ENCODE measurements at regions not wholly inside any gene's neighbourhood (a gene's known extent, or its start where the extent isn't known, plus 50 kb on each side); places are given as distances from the start of the nearest gene placed in this dataset.
"Not testable (repeated sequence)": the region's sequence is repeated elsewhere in the genome, so short reads cannot be mapped to it uniquely, and the experiment has no call there.

DNA sequence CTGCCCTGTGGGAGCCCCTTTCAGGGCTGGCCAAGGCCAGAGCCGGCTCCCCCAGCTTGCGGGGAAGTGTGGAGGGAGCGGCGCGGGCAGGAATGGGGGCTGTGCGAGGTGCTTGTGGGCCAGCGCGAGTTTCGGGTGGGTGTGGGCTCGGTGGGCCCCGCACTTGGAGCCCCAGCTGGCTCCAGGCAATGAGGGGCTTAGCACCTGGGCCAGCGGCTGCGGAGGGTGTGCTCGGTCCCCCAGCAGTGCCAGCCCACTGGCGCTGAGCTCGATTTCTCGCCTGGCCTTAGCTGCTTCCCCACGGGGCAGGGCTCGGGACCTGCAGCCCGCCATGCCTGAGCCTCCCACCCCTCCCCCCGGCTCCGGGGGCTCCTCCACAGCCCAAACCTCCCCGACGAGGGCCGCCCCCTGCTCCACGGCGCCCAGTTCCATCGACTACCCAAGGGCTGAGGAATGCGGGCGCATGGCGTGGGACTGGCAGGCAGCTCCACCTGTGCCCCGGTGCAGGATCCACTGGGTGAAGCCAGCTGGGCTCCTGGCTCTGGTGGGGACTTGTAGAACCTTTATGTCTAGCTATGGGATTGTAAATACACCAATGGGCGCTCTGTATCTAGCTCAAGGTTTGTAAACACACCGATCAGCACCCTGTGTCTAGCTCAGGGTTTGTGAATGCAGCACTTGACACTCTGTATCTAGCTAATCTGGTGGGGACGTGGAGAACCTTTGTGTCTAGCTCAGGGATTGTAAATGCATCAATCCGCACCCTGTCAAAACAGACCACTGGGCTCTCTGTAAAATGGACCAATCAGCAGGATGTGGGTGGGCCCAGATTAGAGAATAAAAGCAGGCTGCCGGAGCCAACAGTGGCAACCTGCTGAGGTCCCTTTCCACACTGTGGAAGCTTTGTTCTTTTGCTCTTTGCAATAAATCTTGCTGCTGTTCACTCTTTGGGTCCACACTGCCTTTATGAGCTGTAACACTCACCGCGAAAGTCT lies 1379.1 kb downstream of the RAPGEF2 start:
- H3K4me1 ChIP-seq (ENCODE audit: control insufficient read depth, insufficient read depth, low read length); H3K9me3 ChIP-seq (ENCODE audit: control insufficient read depth, insufficient read depth, low read length); H3K27ac ChIP-seq (ENCODE audit: low read length); H3K27me3 ChIP-seq (ENCODE audit: control insufficient read depth, insufficient read depth, low read length); H3K4me3 ChIP-seq (ENCODE audit: low read length); DNase-seq (ENCODE audit: low read depth, low spot score); H3K36me3 ChIP-seq (ENCODE audit: control insufficient read depth, insufficient read depth, low read length): not testable (repeated sequence)
- no CpG with 5 or more reads among the region's 39 CpGs for WGBS (ENCODE audit: insufficient coverage, insufficient read length)

DNA sequence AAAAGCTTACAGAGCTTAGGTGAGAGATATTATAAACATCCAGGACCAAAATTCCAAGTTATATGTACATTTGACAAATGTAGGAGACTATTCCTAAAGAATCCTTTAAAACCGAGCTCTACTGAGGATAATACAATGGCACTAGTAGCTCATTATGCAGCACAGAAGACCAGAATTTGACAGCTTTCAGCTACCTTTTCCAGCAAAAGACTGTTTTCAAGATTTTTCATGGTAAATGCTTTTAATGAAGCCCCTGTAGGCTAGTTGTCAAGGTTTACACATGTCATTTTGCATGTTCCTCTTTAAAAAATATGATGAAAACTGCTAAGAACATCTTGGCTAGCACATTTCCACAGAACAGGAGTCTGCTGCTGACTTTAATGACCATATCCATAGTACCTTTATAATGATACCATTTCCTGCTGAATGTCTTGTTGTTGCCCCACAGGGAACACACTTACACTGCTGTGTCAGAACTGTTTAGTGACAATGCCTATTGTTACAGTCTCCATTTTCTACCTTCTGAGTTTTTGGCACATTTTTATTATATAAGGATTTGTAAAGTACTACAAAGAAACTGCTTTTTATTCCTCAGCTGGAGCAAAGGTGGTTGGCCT lies 1382.3 kb downstream of the RAPGEF2 start:
- Histone ChIP-seq H3K4me1 (ENCODE audit: control insufficient read depth, insufficient read depth, low read length) (no peaks in the 10 kb centered on the region), H3K9me3 (ENCODE audit: control insufficient read depth, insufficient read depth, low read length) (no peaks in the 10 kb centered on the region), H3K27me3 (ENCODE audit: control insufficient read depth, insufficient read depth, low read length) (no peaks in the 10 kb centered on the region), H3K27ac (ENCODE audit: low read length) (no peak overlapping the region), H3K4me3 (ENCODE audit: low read length) (no peak overlapping the region), H3K36me3 (ENCODE audit: control insufficient read depth, insufficient read depth, low read length) (no peaks in the 10 kb centered on the region)
- WGBS (ENCODE audit: insufficient coverage, insufficient read length) = no CpG with 5 or more reads among the region's 1 CpG
- DNase-seq (ENCODE audit: low read depth, low spot score) = no peak

DNA sequence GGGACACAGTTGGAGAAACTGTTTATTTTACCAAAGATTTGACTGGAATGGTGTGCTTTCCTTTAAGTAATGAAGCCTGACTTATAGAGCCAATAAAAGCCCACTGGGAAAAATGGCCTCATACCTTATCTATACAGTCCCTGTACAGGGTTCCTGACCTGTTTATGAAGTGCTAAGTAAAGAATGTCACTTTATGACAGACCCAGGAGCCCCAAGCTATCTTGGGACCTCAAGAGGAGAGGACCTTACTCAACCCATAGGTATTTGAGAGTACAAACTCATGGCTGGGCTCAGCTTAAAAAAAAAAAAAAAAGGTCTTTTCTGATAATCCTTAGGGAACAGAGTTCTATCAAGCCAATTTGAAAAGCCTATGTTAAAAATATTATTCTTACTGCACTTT lies 1389.3 kb downstream of the RAPGEF2 start:
- DNase-seq (ENCODE audit: low read depth, low spot score) = no peak
- H3K4me3 ChIP-seq (ENCODE audit: low read length) = no peak overlapping the region
- H3K36me3 ChIP-seq (ENCODE audit: control insufficient read depth, insufficient read depth, low read length) = no peaks in the 10 kb centered on the region
- no peaks in the 10 kb centered on the region for H3K9me3 ChIP-seq (ENCODE audit: control insufficient read depth, insufficient read depth, low read length)
- no peaks in the 10 kb centered on the region for H3K4me1 ChIP-seq (ENCODE audit: control insufficient read depth, insufficient read depth, low read length)
- no peak overlapping the region for H3K27ac ChIP-seq (ENCODE audit: low read length)
- no peaks in the 10 kb centered on the region for H3K27me3 ChIP-seq (ENCODE audit: control insufficient read depth, insufficient read depth, low read length)

DNA sequence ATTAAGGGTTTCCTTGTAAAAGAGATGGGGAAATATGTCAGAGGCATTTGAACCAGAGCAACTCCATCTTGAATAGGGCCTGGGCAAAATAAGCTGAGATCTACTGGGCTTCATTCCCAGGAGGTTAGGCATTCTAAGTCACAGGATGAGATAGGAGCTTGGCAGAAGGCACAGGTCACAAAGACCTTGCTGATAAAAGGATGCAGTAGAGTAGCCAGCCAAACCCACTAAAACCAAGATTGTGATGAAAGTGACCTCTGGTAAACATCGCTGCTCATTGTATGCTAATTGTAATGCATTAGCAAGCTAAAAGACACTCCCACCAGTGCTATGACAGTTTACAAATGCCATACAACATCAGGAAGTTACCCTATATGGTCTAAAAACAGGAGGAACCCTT lies 1390.3 kb downstream of the RAPGEF2 start:
- no peak overlapping the region for H3K27ac ChIP-seq (ENCODE audit: low read length)
- DNase-seq (ENCODE audit: low read depth, low spot score) = no peak
- no peaks in the 10 kb centered on the region for H3K36me3 ChIP-seq (ENCODE audit: control insufficient read depth, insufficient read depth, low read length)
- no peaks in the 10 kb centered on the region for H3K4me1 ChIP-seq (ENCODE audit: control insufficient read depth, insufficient read depth, low read length)
- H3K9me3 ChIP-seq (ENCODE audit: control insufficient read depth, insufficient read depth, low read length) = no peaks in the 10 kb centered on the region
- no CpG with 5 or more reads among the region's 1 CpG for WGBS (ENCODE audit: insufficient coverage, insufficient read length)
- H3K4me3 ChIP-seq (ENCODE audit: low read length) = no peak overlapping the region
- no peaks in the 10 kb centered on the region for H3K27me3 ChIP-seq (ENCODE audit: control insufficient read depth, insufficient read depth, low read length)

DNA sequence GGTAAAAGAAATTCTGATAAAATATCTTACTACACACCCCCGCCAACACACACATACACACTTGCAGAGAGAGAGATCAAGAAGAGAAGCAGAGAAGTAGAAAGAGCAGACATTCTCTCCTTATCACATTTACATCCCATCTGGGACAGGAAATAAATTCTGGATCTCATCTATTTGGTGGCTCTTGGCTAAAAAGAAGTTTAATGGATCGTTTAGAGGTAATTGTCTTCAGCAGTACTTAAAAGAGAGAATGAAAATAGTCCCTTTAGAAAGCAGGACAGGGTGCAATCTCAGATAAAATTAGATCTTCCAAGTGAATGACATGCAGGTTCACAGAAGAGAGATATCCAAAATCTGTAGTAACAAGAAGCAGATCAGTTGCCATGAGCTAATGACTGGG lies 1392.5 kb downstream of the RAPGEF2 start:
- no CpG with 5 or more reads among the region's 2 CpGs for WGBS (ENCODE audit: insufficient coverage, insufficient read length)
- Histone ChIP-seq H3K27me3 (ENCODE audit: control insufficient read depth, insufficient read depth, low read length) (no peaks in the 10 kb centered on the region), H3K36me3 (ENCODE audit: control insufficient read depth, insufficient read depth, low read length) (no peaks in the 10 kb centered on the region), H3K27ac (ENCODE audit: low read length) (no peak overlapping the region), H3K4me3 (ENCODE audit: low read length) (no peak overlapping the region), H3K9me3 (ENCODE audit: control insufficient read depth, insufficient read depth, low read length) (no peaks in the 10 kb centered on the region), H3K4me1 (ENCODE audit: control insufficient read depth, insufficient read depth, low read length) (no peaks in the 10 kb centered on the region)
- DNase-seq (ENCODE audit: low read depth, low spot score) = no peak

DNA sequence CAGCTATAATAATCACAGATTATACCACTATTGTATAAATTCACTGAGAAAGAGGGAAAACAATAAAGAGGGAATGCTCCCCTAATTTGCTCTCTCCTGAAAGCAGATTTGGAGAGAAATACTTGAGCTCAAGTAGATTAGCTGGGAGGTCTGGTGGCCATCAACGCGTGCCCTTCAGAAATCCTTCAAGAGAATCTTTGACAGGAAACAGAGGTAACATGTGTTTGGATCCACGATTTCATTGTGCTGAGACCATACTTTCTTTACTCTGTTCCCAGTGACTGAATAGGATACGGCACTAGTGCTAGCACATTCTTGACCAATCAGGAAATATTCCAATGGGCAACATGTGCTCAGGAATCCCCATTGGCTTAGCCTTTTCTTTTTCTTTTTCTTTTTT lies 1395.3 kb downstream of the RAPGEF2 start:
- Histone ChIP-seq H3K4me1 (ENCODE audit: control insufficient read depth, insufficient read depth, low read length) (no peaks in the 10 kb centered on the region), H3K36me3 (ENCODE audit: control insufficient read depth, insufficient read depth, low read length) (no peaks in the 10 kb centered on the region), H3K27me3 (ENCODE audit: control insufficient read depth, insufficient read depth, low read length) (no peaks in the 10 kb centered on the region), H3K9me3 (ENCODE audit: control insufficient read depth, insufficient read depth, low read length) (no peaks in the 10 kb centered on the region), H3K27ac (ENCODE audit: low read length) (no peak overlapping the region), H3K4me3 (ENCODE audit: low read length) (no peak overlapping the region)
- no peak for DNase-seq (ENCODE audit: low read depth, low spot score)
- WGBS (ENCODE audit: insufficient coverage, insufficient read length) = no CpG with 5 or more reads among the region's 4 CpGs

DNA sequence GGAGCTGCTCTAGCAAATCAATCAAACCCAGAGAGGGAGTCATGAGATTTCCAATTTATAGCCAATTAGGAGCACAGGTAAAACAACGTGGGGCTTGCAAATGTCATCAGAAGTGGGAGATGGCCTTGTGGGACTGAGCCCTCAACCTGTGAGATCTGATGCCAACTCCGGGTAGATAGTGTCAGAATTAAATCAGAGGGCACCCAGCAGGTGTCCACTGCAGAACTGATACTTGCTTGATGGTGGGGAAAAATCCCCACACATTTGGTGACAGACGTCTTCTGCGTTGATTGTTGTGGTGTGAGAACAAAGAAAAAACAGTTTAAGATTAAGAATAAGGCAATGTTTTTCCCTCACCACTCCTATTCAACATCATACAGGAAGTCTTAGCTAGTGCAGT lies 1402.8 kb downstream of the RAPGEF2 start:
- Histone ChIP-seq H3K36me3 (ENCODE audit: control insufficient read depth, insufficient read depth, low read length) (no peaks in the 10 kb centered on the region), H3K4me3 (ENCODE audit: low read length) (no peak overlapping the region), H3K9me3 (ENCODE audit: control insufficient read depth, insufficient read depth, low read length) (no peaks in the 10 kb centered on the region), H3K4me1 (ENCODE audit: control insufficient read depth, insufficient read depth, low read length) (no peaks in the 10 kb centered on the region), H3K27ac (ENCODE audit: low read length) (no peak overlapping the region), H3K27me3 (ENCODE audit: control insufficient read depth, insufficient read depth, low read length) (no peaks in the 10 kb centered on the region)
- WGBS (ENCODE audit: insufficient coverage, insufficient read length) = no CpG with 5 or more reads among the region's 4 CpGs
- no peak for DNase-seq (ENCODE audit: low read depth, low spot score)

DNA sequence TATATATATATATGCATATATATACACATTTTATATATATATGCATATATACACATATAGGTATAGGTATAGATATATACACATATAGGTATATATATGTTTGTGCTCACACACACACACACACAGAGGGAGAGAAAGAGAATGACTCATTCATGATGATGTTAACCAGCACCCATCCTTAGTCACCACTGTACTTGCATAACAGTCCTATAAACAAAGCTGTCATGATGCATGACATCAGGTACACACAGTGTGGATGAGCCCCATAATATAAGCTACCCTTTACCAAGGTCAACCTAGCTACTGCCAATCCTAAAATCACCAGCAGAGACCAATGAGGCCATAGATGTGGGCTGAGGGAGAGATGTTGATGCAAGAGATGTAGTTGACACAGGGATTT lies 1408.0 kb downstream of the RAPGEF2 start:
- Histone ChIP-seq H3K27me3 (ENCODE audit: control insufficient read depth, insufficient read depth, low read length) (no peaks in the 10 kb centered on the region), H3K36me3 (ENCODE audit: control insufficient read depth, insufficient read depth, low read length) (no peaks in the 10 kb centered on the region), H3K9me3 (ENCODE audit: control insufficient read depth, insufficient read depth, low read length) (no peaks in the 10 kb centered on the region), H3K4me3 (ENCODE audit: low read length) (no peak overlapping the region), H3K4me1 (ENCODE audit: control insufficient read depth, insufficient read depth, low read length) (no peaks in the 10 kb centered on the region), H3K27ac (ENCODE audit: low read length) (no peak overlapping the region)
- DNase-seq (ENCODE audit: low read depth, low spot score) = no peak

DNA sequence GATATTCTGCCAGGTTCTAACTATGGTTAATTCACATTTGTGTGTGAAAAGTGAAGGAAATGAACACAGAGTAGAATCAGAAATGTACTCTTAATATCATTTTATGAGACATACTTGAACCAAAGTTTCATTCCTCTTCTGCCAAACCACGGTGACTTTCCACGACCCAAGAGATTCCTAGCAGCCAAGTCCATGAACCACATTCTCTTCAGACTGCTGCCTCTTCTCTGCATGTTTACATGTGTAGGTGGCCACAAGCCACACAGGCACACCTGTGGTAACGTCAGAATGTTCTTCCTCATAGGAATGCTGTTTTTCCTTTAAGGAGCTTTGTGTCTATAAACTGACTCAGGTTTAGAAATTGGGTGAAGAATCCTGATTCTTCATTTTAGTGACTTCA lies 1411.2 kb downstream of the RAPGEF2 start:
- WGBS (ENCODE audit: insufficient coverage, insufficient read length) = no CpG with 5 or more reads among the region's 3 CpGs
- H3K9me3 ChIP-seq (ENCODE audit: control insufficient read depth, insufficient read depth, low read length) = no peaks in the 10 kb centered on the region
- no peak for DNase-seq (ENCODE audit: low read depth, low spot score)

DNA sequence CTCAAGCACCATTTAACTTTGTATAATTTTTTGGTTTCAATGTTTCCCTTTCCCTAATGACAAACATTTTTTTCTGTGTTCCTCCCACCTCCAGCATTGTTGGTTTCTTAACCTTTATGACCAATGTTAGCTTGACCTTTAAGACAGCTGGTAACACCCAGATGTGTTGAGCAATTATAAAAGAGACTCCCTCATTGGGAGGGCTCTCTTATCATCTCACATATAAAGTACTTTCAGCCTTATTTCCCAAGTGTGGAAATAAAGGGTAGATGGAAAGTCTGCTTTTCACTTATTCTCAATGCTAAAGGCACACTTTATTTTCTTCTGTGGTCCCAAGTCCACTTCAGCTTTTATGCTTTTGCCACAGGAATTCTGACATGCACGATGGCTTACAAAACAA lies 1420.4 kb downstream of the RAPGEF2 start:
- Histone ChIP-seq H3K9me3 (ENCODE audit: control insufficient read depth, insufficient read depth, low read length) (no peaks in the 10 kb centered on the region), H3K27me3 (ENCODE audit: control insufficient read depth, insufficient read depth, low read length) (no peaks in the 10 kb centered on the region), H3K4me3 (ENCODE audit: low read length) (no peak overlapping the region), H3K36me3 (ENCODE audit: control insufficient read depth, insufficient read depth, low read length) (no peaks in the 10 kb centered on the region), H3K4me1 (ENCODE audit: control insufficient read depth, insufficient read depth, low read length) (no peaks in the 10 kb centered on the region), H3K27ac (ENCODE audit: low read length) (no peak overlapping the region)
- WGBS (ENCODE audit: insufficient coverage, insufficient read length) = no CpG with 5 or more reads among the region's 1 CpG
- no peak for DNase-seq (ENCODE audit: low read depth, low spot score)

More for the DNA sequence above, 1411.2 kb downstream of the RAPGEF2 start:
- Histone ChIP-seq H3K4me3 (ENCODE audit: low read length) (no peak overlapping the region), H3K36me3 (ENCODE audit: control insufficient read depth, insufficient read depth, low read length) (no peaks in the 10 kb centered on the region), H3K4me1 (ENCODE audit: control insufficient read depth, insufficient read depth, low read length) (no peaks in the 10 kb centered on the region), H3K27me3 (ENCODE audit: control insufficient read depth, insufficient read depth, low read length) (no peaks in the 10 kb centered on the region), H3K27ac (ENCODE audit: low read length) (no peak overlapping the region)

DNA sequence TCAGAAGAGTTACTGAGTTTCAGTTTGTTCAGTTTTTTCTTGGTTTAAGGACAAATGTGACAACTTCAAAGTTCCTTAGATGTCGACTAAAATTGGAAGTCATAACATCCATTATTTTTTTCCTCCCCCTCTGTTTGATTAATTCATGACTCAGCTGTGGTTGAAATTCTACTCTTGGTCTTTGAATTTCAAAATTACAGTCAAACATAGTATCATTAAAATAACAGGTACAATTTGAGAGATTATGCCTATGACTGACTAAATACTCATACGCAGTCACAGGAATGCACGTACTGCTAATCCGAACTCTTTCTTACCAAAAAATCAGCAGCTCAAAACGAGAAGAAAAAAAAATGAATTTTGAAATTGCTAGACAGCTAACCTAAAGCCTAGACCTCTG lies 1434.8 kb downstream of the RAPGEF2 start:
- Histone ChIP-seq H3K36me3 (ENCODE audit: control insufficient read depth, insufficient read depth, low read length) (no peaks in the 10 kb centered on the region), H3K27me3 (ENCODE audit: control insufficient read depth, insufficient read depth, low read length) (no peaks in the 10 kb centered on the region), H3K4me3 (ENCODE audit: low read length) (no peak overlapping the region), H3K27ac (ENCODE audit: low read length) (no peak overlapping the region), H3K9me3 (ENCODE audit: control insufficient read depth, insufficient read depth, low read length) (no peaks in the 10 kb centered on the region), H3K4me1 (ENCODE audit: control insufficient read depth, insufficient read depth, low read length) (no peaks in the 10 kb centered on the region)
- WGBS (ENCODE audit: insufficient coverage, insufficient read length) = no CpG with 5 or more reads among the region's 5 CpGs
- no peak for DNase-seq (ENCODE audit: low read depth, low spot score)

Measured in iPS DF 6.9 (cell line).